HEK293 (cell line): ENCODE measurements at regions not wholly inside any gene's neighbourhood (a gene's known extent, or its start where the extent isn't known, plus 50 kb on each side); places are given as distances from the start of the nearest gene placed in this dataset.

ENCODE experiments used
- PATZ1 ChIP-seq: fragments of 450-650 bp; formaldehyde crosslinking; IDR thresholded peaks from 2 replicates; pipeline ENCODE4 v1.5.1; 2016; ENCODE audit warnings: missing biosample characterization, missing genetic modification characterization
- ZNF23 ChIP-seq: fragments of 450-650 bp; formaldehyde crosslinking; IDR thresholded peaks from 2 replicates; pipeline ENCODE4 v1.5.1; 2016; ENCODE audit warnings: missing biosample characterization, missing genetic modification characterization, borderline replicate concordance
- TF ChIP-seq, protein P1 (sequence below): fragments of 450-650 bp; formaldehyde crosslinking; IDR thresholded peaks from 2 replicates; pipeline ENCODE4 v1.5.1; 2016; ENCODE audit warnings: missing biosample characterization, missing genetic modification characterization
- TF ChIP-seq, protein P2 (sequence below): fragments of 450-650 bp; formaldehyde crosslinking; IDR thresholded peaks from 2 replicates; pipeline ENCODE4 v1.5.1; 2016; ENCODE audit warnings: missing biosample characterization, missing genetic modification characterization

- no peak for TF ChIP-seq PATZ1 (tag by site-specific recombination)
- TF ChIP-seq, protein P1, sequence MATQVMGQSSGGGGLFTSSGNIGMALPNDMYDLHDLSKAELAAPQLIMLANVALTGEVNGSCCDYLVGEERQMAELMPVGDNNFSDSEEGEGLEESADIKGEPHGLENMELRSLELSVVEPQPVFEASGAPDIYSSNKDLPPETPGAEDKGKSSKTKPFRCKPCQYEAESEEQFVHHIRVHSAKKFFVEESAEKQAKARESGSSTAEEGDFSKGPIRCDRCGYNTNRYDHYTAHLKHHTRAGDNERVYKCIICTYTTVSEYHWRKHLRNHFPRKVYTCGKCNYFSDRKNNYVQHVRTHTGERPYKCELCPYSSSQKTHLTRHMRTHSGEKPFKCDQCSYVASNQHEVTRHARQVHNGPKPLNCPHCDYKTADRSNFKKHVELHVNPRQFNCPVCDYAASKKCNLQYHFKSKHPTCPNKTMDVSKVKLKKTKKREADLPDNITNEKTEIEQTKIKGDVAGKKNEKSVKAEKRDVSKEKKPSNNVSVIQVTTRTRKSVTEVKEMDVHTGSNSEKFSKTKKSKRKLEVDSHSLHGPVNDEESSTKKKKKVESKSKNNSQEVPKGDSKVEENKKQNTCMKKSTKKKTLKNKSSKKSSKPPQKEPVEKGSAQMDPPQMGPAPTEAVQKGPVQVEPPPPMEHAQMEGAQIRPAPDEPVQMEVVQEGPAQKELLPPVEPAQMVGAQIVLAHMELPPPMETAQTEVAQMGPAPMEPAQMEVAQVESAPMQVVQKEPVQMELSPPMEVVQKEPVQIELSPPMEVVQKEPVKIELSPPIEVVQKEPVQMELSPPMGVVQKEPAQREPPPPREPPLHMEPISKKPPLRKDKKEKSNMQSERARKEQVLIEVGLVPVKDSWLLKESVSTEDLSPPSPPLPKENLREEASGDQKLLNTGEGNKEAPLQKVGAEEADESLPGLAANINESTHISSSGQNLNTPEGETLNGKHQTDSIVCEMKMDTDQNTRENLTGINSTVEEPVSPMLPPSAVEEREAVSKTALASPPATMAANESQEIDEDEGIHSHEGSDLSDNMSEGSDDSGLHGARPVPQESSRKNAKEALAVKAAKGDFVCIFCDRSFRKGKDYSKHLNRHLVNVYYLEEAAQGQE, result no peak
- TF ChIP-seq, protein P2, sequence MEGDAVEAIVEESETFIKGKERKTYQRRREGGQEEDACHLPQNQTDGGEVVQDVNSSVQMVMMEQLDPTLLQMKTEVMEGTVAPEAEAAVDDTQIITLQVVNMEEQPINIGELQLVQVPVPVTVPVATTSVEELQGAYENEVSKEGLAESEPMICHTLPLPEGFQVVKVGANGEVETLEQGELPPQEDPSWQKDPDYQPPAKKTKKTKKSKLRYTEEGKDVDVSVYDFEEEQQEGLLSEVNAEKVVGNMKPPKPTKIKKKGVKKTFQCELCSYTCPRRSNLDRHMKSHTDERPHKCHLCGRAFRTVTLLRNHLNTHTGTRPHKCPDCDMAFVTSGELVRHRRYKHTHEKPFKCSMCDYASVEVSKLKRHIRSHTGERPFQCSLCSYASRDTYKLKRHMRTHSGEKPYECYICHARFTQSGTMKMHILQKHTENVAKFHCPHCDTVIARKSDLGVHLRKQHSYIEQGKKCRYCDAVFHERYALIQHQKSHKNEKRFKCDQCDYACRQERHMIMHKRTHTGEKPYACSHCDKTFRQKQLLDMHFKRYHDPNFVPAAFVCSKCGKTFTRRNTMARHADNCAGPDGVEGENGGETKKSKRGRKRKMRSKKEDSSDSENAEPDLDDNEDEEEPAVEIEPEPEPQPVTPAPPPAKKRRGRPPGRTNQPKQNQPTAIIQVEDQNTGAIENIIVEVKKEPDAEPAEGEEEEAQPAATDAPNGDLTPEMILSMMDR (tag by site-specific recombination), result no peak
- no peak for TF ChIP-seq ZNF23 (tag by site-specific recombination)
These were observed 1018.9 kb upstream of the PRMT6 start for GRCh38 chr1:106037526-106037925.
